BLaER1 (cell line): ENCODE measurements at regions not wholly inside any gene's neighbourhood (a gene's known extent, or its start where the extent isn't known, plus 50 kb on each side); places are given as distances from the start of the nearest gene placed in this dataset.

ENCODE experiments used
- H3K27ac ChIP-seq: shearing (Covaris generic); formaldehyde crosslinking; 2 replicates; pipeline ENCODE4 v1.8.1; 2022
- H3K27me3 ChIP-seq: shearing (Covaris generic); formaldehyde crosslinking; 2 replicates; pipeline ENCODE4 v1.8.1; 2022
- H3K36me3 ChIP-seq: shearing (Covaris generic); formaldehyde crosslinking; 2 replicates; pipeline ENCODE4 v1.8.1; 2022
- H3K4me1 ChIP-seq: shearing (Covaris generic); formaldehyde crosslinking; 2 replicates; pipeline ENCODE4 v1.8.1; 2022
- H3K4me2 ChIP-seq: shearing (Covaris generic); formaldehyde crosslinking; 2 replicates; pipeline ENCODE4 v1.8.1; 2022
- H3K4me3 ChIP-seq: shearing (Covaris generic); formaldehyde crosslinking; 2 replicates; pipeline ENCODE4 v1.8.1; 2022
- H3K9ac ChIP-seq: shearing (Covaris generic); formaldehyde crosslinking; 2 replicates; pipeline ENCODE4 v1.8.1; 2022
- H3K9me3 ChIP-seq: shearing (Covaris generic); formaldehyde crosslinking; 2 replicates; pipeline ENCODE4 v1.8.1; 2022
- H4K20me1 ChIP-seq: shearing (Covaris generic); formaldehyde crosslinking; 2 replicates; pipeline ENCODE4 v1.8.1; 2022
- Cebpa-rat ChIP-seq: shearing (Covaris generic); IDR thresholded peaks from 2 replicates; pipeline ENCODE4 v1.8.1; 2022

GRCh38 chr5:52661903-52662595 is 125.7 kb upstream of the ITGA1 start:
- Histone ChIP-seq H3K4me3 (no peak overlapping the region), H3K4me2 (no peak overlapping the region), H3K27me3 (no peaks in the 10 kb centered on the region), H3K9ac (no peak overlapping the region), H4K20me1 (no peaks in the 10 kb centered on the region), H3K36me3 (no peaks in the 10 kb centered on the region), H3K27ac (no peak overlapping the region), H3K9me3 (no peaks in the 10 kb centered on the region), H3K4me1 (no peaks in the 10 kb centered on the region)
- TF ChIP-seq Cebpa-rat = no peak

DNA sequence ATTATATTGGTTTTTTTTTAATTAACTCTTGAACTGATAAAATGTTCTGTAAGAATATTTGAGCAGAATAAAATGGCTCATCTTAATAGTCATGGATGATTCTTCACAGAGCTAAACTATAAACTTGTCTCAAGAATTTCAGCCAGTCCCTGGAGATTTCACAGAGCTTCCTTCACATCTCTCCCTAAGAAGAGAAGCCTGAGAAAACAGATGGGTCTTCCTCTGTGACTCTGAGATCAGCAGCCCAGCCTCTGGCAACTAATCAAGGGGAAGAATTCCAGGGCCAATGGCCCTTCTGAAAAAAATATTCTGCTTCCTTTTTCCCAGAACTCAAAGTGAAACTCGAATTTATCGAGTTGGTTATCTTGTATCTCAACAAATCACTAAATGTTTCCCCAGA is 122.2 kb upstream of the ITGA1 start:
- no peak for TF ChIP-seq Cebpa-rat
- no peaks in the 10 kb centered on the region for H4K20me1 ChIP-seq
- no peak overlapping the region for H3K4me3 ChIP-seq
- H3K36me3 ChIP-seq = no peaks in the 10 kb centered on the region
- no peak overlapping the region for H3K27ac ChIP-seq
- H3K27me3 ChIP-seq = no peaks in the 10 kb centered on the region
- no peak overlapping the region for H3K4me2 ChIP-seq
- H3K9me3 ChIP-seq = no peaks in the 10 kb centered on the region
- H3K9ac ChIP-seq = no peak overlapping the region
- H3K4me1 ChIP-seq = peaks cover 9% of the 10 kb centered on the region

GRCh38 chr5:52668139-52668538 is 119.6 kb upstream of the ITGA1 start:
- Histone ChIP-seq H3K9me3 (no peaks in the 10 kb centered on the region), H4K20me1 (no peaks in the 10 kb centered on the region), H3K27ac (no peak overlapping the region), H3K36me3 (no peaks in the 10 kb centered on the region), H3K27me3 (no peaks in the 10 kb centered on the region), H3K9ac (no peak overlapping the region), H3K4me3 (no peak overlapping the region), H3K4me2 (no peak overlapping the region), H3K4me1 (peaks cover 9% of the 10 kb centered on the region)
- TF ChIP-seq Cebpa-rat = no peak

- Histone ChIP-seq H3K9ac (no peak overlapping the region), H3K4me3 (no peak overlapping the region), H3K9me3 (no peaks in the 10 kb centered on the region), H3K4me2 (no peak overlapping the region), H4K20me1 (no peaks in the 10 kb centered on the region), H3K36me3 (no peaks in the 10 kb centered on the region), H3K27ac (no peak overlapping the region), H3K27me3 (no peaks in the 10 kb centered on the region), H3K4me1 (peaks cover 9% of the 10 kb centered on the region)
- TF ChIP-seq Cebpa-rat = no peak
These were observed 119.1 kb upstream of the ITGA1 start for GRCh38 chr5:52668544-52669185.

- no peak overlapping the region for H3K4me3 ChIP-seq
- no peaks in the 10 kb centered on the region for H3K36me3 ChIP-seq
- no peak overlapping the region for H3K4me2 ChIP-seq
- no peak overlapping the region for H3K27ac ChIP-seq
- no peaks in the 10 kb centered on the region for H4K20me1 ChIP-seq
- TF ChIP-seq Cebpa-rat = no peak
- H3K9me3 ChIP-seq = no peaks in the 10 kb centered on the region
- no peaks in the 10 kb centered on the region for H3K27me3 ChIP-seq
- H3K4me1 ChIP-seq = peaks cover 9% of the 10 kb centered on the region
- H3K9ac ChIP-seq = no peak overlapping the region
These were observed 115.3 kb upstream of the ITGA1 start for GRCh38 chr5:52672459-52672858.

GRCh38 chr5:52673495-52673894 is 114.2 kb upstream of the ITGA1 start:
- no peak overlapping the region for H3K4me2 ChIP-seq
- no peaks in the 10 kb centered on the region for H4K20me1 ChIP-seq
- H3K36me3 ChIP-seq = no peaks in the 10 kb centered on the region
- no peaks in the 10 kb centered on the region for H3K27me3 ChIP-seq
- peaks cover 9% of the 10 kb centered on the region for H3K4me1 ChIP-seq
- H3K27ac ChIP-seq = no peak overlapping the region
- H3K9ac ChIP-seq = no peak overlapping the region
- H3K9me3 ChIP-seq = no peaks in the 10 kb centered on the region
- TF ChIP-seq Cebpa-rat = no peak
- H3K4me3 ChIP-seq = no peak overlapping the region

DNA sequence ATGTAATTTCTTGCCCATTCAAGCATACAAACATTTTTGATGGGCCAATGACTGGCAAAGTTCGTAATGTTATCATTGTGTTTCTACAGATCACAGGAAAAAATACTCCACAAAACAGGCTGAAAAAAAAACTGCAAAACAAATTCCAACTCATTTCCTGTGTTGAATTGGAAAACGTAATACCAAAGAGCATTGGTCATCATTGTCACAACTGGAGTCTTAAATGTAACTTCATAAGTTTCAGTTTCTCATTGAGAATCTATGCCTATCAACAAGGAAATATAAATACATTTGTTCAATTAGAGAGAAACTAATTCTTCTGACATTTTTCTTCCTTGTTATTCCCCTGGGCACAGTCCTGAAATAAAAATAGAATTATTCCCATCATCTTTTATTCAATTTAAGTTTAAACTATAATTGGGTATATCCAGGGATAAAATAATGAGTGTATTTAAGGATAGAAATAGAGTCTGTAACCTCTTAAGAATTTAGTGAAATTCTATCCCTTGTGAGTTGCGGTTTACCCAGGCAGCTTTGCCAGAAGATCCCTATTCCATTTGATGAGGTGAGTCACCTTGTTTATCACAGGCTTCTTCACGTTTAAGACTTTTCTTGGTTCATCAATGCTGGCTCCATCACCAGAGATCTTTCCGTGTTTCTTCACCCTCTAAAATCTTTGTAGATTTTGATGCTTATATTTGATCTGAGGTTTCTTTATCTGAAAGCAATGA is 112.7 kb upstream of the ITGA1 start:
- Histone ChIP-seq H3K36me3 (no peaks in the 10 kb centered on the region), H3K27me3 (no peaks in the 10 kb centered on the region), H3K9me3 (no peaks in the 10 kb centered on the region), H3K9ac (no peak overlapping the region), H3K4me2 (no peak overlapping the region), H3K4me3 (no peak overlapping the region), H4K20me1 (no peaks in the 10 kb centered on the region), H3K27ac (no peak overlapping the region), H3K4me1 (peaks cover under 1% of the 10 kb centered on the region; the same call in 1 of the 2 replicates)
- TF ChIP-seq Cebpa-rat = no peak

DNA sequence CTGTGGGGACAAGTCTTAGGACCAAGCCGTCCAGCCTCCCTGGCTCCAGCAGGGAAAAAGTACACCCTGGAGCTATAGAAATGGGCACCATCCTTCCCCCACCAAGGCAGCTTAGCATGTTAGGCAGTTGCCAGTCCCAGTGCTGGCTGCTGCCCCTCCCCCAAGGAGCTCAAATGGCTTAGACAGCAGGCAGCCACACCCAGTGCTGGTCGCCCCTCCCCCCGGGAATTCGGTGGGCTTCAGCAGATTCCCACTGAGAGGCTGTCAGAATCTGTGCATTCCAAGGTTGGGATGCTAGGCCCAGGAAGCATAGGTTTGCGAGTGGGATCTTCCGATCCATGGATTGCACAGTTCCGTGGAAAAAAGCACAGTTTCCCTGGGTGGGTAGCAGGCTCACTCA is 105.2 kb upstream of the ITGA1 start:
- no peak for TF ChIP-seq Cebpa-rat
- H3K36me3 ChIP-seq = no peaks in the 10 kb centered on the region
- no peak overlapping the region for H3K9ac ChIP-seq

DNA sequence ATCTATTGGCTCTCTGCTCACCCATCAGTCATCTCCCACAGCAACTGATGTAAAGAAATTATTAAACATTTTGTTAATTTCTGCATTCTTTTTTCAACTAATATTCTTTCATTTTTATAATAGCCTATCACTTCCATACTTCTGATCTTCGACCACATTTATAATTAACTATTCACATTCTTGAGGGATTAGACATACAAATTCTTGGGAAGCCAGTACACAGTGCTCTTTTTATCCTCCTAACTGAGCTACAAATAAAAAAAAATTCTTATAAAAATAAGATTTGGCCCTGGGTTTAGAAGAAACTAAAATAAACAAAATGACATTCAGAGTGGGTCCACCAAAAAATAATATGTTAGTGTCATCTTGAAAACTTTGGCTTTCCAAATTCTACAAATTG is 103.7 kb upstream of the ITGA1 start:
- no peaks in the 10 kb centered on the region for H3K4me1 ChIP-seq
- H3K36me3 ChIP-seq = no peaks in the 10 kb centered on the region
- H3K9me3 ChIP-seq = no peaks in the 10 kb centered on the region
- H4K20me1 ChIP-seq = no peaks in the 10 kb centered on the region
- no peak overlapping the region for H3K4me2 ChIP-seq
- H3K9ac ChIP-seq = no peak overlapping the region
- no peak overlapping the region for H3K27ac ChIP-seq
- H3K27me3 ChIP-seq = no peaks in the 10 kb centered on the region
- no peak overlapping the region for H3K4me3 ChIP-seq
- no peak for TF ChIP-seq Cebpa-rat

More for the DNA sequence above, 105.2 kb upstream of the ITGA1 start:
- no peaks in the 10 kb centered on the region for H3K4me1 ChIP-seq
- no peaks in the 10 kb centered on the region for H3K27me3 ChIP-seq
- H4K20me1 ChIP-seq = no peaks in the 10 kb centered on the region
- no peaks in the 10 kb centered on the region for H3K9me3 ChIP-seq
- H3K27ac ChIP-seq = no peak overlapping the region
- no peak overlapping the region for H3K4me2 ChIP-seq
- H3K4me3 ChIP-seq = no peak overlapping the region

DNA sequence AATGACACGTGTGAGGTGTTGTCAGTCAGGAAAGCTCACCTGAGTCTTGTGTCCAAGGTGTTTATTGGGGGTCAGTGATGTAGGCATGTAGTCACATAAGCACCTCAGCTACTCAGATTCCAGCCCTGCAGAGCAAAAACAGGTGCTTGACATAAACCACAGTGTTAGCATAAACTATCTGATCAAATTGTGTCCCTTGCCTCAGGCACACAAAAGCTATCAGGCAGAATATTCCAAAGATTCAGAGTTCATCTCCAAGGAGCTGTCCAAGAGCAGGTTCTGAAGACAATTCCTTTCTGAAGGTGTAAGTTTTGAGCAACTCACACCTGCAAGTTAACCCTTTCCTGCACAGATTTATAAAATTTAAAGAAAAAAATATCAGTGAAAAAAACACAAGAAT is 102.2 kb upstream of the ITGA1 start:
- Histone ChIP-seq H3K27me3 (no peaks in the 10 kb centered on the region), H3K4me1 (no peaks in the 10 kb centered on the region), H3K27ac (no peak overlapping the region), H3K9me3 (no peaks in the 10 kb centered on the region), H3K36me3 (no peaks in the 10 kb centered on the region), H3K4me3 (no peak overlapping the region), H3K9ac (no peak overlapping the region), H3K4me2 (no peak overlapping the region), H4K20me1 (no peaks in the 10 kb centered on the region)
- no peak for TF ChIP-seq Cebpa-rat
